Activated CD8-positive, alpha-beta memory T cell treated with anti-CD3 and anti-CD28 coated beads for 24 hours (primary cell): ENCODE measurements at regions not wholly inside any gene's neighbourhood (a gene's known extent, or its start where the extent isn't known, plus 50 kb on each side); places are given as distances from the start of the nearest gene placed in this dataset.
A peak's percentile ranks its signal among the peaks of the same experiment; 100 is the strongest.
"Not testable (repeated sequence)": the region's sequence is repeated elsewhere in the genome, so short reads cannot be mapped to it uniquely, and the experiment has no call there.

Source experiments
- DNase-seq: peaks from one replicate; pipeline ENCODE4 v3.0.0-alpha.2; 2020

DNA sequence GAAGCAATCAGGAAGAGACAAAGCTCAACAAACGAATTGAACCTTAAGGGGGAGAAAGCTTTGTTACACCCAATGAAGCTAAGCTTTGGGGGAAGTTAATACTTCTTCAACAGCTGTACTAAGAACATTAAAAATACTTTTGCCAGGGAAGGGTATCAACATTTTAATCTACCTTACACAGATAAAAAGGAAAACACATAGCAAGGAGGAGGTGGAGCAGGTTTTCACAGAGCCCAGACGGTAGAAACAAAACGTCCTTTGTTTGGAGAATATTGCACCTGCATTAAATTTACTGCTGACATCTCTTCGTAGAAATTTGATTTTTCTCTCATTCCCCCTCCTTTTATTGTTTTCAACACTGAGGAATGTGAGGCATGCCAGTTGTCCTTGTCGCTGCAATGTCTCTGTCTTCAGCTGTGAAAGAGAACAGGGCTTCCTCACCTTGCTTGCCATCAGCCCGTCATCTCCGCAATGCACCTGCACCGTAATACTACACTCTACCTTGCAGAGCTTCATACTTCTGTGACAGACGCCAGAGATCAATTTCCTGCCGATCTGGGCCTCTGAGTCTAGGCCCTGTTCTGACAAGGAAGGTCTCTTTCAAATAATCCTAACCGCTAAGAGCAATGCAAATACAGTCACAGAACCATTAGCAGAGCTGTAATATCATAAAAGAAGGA is 270.8 kb downstream of the SPRY2 start:
- no peak for DNase-seq

DNA sequence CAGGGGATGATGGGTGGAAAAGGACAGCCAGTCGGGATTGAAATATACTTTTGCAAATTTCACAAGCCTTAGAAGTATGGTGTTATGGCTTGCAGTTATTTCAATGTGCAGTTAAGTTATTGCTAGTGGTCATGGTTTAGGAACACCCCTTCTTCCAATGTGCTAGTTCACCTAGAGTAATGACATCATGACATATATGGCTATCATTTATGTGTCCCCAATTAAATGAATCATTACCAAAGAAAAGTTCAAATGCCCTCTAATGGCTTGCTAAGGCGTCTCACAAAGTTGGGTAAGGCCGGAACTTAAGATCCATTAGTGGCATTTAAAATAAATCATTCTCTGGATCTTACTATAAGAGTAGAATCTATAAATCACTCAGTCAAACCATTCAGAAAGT is 271.6 kb downstream of the SPRY2 start:
- DNase-seq = no peak

DNA sequence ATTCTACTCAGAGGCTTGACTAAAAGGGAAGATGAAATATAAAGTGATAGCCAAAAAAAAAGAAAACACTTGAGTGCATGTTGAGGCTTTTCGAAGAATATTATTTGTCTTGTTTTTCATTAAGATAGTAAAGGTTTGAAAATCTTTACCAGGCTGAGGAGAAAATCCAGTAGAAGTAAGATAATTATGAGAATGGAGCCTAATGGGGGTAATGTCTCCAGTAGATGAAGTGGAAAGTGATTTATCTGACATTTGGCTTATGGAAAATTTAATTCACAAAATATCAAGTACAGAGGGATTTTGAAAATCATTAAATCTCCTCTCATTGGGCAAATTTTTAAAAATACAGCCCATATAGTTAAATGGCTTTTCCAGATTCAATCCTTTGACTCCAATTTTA is 274.9 kb downstream of the SPRY2 start:
- DNase-seq = no peak

DNA sequence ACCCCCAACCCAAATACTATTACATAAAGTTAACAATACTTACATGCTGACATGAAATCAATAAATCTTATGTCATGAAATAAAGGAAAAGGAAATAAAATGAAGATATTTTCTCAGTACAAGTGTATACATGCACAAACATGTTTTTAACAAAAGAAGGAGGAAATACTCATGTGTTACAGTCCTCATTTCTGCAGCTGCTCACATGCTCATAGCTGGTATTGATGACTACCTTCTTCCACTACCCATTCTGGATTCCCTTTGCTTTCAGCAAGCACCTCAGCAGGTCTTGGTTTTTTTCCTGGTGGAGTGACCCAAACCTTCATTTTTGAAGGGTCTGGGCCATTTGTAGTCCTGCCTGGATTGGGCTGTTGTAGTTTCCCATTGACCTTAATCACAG is 278.5 kb downstream of the SPRY2 start:
- not testable (repeated sequence) for DNase-seq

DNA sequence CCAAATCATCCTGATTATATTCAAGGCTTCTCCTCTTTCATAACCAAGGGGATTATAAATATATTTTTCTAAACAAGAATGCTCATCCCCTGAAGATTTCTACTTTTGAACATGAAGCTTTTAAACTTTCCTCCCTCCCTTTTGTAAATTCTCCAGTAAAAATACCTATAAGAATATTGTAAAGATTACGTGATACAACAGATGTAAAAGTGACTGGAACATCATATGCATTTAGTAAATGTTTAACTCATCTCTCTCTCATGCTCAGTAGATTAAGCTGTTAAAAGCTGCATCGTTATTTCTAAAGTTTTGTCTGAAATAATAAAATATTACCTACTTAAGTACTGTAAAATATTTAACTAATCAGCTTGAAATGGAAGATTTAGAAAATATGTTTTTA is 281.1 kb downstream of the SPRY2 start:
- no peak for DNase-seq

DNA sequence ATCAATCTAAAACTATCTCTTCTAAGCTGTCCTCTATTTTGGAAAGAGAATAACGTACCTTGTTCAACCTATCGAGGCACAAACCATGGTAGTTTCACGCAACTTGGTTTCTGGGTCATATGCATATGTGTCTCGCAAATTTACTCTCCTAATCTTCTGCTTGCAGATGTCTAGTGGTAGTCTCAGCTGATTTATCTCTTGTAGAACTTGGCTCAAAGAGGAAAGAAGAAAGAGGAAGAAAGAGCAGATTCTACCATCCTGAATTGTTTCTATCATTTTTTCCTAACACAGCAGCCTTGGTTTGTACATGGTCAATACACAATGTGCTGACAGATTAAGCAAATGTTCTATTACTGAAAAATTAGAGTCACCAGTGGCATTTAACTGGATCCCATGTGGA is 282.3 kb downstream of the SPRY2 start:
- DNase-seq = no peak

DNA sequence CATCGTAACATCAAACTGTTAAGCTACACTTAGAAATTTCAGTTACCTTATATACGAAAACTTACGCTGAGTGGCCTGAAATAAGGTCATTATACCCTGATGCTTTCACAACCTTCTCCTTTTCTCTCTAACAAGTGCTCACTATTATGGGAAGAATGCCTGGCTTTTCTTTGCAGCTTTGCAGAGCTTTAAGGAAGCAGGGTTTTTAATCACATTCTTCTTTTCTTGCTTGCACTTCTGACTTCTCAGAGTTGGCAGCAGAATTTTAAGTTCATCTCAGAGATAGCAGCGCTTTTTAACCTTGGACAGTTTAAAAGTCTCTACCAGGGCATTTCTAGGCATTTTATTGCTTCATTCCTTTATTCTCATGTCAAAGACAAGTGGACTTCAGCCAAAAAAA is 285.1 kb downstream of the SPRY2 start:
- DNase-seq = no peak

DNA sequence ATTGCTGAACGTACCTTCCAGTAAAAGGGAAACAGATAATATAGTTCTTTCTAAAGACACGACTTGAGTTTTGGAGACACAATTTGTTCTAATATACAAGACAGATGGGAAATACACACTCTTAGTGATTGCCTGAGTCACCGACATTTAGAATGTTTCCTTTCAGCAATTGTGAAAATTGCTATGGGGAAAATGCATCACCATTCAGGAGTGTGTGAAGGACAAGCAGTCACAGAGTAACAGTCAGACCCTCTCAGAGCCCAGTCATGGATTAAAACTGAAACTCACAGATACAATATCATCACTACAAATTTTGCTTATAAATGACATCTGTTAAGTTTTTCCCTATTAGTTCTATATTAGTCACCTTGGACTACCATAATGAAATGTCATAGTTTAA is 286.1 kb downstream of the SPRY2 start:
- no peak for DNase-seq

DNA sequence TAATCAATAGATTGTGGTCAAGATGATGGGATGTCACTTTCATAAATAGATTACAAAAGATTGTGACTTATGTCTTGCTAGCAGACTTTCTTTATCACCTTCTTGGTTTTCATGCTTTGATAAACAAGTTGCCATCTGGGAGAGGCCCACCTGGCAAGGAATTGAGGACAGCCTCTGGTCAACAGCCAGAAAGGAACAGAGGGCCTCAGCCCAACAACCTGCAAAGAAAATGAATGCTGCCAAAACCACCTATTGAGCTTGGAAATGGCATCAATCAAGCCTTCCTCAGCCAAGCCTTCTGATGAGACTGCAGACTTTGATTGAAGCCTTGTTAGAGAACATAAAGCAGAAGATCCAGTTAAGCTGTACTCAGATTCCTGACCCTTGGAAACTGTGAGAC is 288.6 kb downstream of the SPRY2 start:
- DNase-seq = no peak

DNA sequence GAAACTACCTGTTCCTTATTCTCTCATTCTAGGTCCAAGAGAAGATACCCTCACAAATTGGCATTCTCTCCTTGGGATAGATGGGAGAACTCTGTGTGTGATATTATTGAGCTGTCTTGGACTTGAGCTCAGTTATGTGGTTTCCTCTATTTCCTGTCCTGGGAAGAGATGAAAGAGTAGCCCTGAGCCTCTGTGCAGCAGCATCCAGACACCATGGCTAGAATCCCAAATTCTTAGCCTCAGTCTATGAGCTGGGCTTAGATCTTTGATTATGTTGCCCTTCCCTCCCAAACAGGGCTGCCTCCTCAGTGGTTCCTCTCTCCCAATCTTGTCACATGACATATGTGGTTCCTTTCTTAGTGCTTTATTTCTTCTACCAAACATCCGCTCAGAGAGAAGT is 290.7 kb downstream of the SPRY2 start:
- no peak for DNase-seq

DNA sequence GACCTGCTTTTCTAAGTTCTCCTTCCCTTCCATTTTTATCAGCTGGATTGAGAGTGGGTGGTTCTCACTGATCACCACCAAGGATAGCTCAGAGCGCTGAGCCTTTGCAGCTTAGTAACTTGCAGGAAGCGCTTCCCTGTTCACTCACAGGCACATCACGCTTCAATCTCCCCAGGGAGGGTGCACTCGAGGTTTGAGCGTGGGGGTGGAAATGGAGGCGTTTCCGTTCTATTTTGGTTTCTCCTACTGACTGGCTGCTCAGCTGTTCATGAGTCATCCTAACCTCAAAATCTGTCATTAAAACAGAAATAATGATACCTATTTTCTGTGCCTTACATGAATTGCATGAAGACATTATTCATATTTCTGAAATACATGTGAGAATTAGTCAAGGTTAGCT is 292.1 kb downstream of the SPRY2 start:
- DNase-seq = peak; percentile 77

DNA sequence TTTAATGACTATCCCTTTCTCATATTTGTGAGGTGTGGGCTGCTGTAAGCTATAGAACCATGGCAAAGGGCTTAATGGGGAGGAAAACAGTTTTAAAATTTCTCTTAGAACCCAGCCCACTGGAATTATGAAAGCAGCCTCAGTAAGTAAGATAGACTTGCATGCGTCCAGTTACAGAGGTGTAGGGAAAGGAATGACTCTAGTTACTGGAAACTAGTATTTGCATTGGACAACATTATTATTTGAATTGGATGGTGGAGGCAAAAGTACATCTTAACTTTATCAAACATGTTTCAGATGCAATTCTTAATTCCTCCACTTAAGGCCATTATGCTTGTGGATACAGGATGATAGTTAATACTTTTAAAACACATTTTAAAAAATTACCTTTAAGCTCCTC is 292.9 kb downstream of the SPRY2 start:
- DNase-seq = no peak

DNA sequence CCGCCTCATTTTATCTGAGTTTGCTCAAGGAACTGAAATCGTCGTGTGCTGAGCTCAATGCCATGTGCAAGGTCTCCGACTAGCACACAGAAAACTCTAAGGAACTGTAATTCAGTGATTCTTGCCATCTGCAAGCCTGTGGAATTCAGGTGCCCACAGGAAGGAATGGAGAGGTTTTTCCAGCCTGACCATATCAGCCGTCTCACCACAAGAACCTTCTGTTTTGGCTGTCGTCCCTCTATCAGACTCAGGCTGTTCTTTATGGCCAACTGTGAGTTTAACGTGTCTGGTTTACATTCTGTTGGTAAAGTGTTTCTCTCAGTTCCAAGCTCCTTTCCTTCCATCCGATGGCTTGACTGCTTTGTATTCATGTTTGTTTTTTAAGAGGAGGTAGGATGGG is 293.5 kb downstream of the SPRY2 start:
- no peak for DNase-seq

DNA sequence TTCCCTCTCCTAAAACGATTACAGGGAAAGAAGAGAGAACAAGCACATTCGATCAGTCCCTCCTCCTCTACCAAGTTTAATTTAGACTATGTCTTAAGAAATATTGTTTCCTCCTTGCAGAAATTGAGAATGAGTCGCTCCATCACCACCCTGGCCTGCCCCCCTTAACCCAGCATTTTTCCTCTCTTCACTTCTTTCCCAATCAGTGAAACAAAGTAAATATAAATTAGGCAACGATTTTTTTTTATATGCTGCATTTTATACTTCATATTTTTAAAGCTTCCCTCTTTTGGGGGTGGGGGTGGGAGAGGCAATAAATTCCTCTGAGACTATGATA is 300.0 kb downstream of the SPRY2 start:
- no peak for DNase-seq

DNA sequence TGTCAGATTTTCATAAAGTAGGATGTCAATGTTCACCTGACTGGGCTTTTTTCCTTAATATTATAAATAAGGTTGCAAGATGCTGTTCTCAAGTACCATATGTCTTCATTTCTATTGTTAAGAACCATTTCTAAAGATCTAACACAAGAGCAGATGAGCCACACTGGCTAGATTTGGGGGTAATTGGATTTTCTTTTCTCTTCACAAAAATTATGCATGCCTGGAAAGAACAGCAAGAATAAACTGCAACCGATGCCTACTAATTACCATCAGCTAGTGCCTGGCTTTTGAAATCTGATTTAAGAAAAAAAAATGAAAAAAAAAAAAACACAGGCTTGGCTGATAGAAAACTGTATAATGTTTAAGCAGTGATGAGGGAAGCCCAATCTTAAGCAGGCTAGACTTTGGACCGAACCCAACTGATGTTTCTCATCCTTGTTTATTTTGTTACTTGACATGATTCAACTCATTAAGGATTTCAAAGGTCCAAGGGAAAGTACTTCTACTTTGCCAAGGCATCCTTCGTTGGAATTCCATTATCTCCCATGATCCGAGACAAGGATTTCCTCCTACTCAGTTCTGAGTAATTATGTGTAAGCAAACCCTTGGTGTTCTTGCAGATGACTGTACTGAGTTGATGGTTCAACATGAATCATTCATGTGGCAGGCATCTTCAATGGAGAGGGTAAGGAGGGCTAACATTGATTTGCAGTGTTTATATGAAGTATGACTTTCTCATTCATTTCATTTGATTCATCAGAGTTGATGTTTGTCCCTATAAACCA is 300.5 kb downstream of the SPRY2 start:
- no peak for DNase-seq

DNA sequence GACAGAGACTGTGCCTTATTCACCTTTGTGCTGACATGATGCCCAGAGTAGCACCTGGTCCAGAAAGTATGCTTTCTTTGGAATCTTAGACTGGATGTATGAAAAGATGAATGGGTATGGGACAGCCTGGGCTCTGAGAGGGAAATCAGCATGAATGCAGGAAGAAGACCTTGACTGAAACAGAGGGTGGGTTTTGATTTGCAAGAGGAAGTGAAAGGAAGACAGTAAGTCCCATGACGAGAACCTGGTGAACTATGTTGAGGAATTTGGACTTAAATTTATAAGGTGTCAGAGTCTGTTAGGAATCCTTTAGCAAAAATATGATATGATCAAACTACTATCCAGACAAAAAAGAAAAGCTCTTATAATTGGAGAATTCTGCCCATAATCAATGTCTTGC is 301.9 kb downstream of the SPRY2 start:
- no peak for DNase-seq

DNA sequence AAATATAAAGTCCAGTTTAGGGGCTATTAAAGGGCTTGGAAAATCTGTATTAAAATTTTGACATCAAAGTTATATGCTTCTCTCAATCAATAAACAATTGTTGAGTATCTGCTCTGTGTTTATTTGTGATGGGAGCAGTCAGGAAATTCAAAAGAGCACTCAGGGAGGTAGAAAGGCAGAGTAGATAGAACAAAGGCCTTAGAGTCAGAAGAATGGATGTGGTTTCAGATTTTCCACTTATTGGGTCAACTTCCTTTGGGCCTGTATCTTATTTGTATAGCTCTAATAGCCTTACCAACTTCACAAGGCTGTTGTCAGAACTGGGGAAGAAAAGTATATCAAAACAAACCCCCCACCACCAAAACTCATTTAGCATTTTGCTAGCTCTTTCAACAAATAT is 302.6 kb downstream of the SPRY2 start:
- DNase-seq = no peak

DNA sequence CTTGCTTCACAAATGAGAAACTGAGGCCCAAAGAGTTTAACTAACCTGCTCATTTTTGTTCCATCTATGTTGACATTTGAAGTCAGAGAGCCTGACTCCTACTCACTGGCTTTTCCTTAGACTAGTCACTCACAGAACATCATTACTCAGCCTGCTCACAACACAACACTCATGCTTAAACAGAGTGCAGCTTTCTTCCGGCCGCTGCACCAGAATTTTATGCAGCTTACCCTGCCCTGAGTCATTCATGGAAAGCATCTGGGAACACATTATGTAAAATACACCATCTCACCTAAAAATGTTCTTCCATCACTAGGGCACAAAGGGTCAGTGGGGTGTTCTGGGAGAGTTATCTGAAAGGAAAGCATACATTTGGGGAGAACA is 303.4 kb downstream of the SPRY2 start:
- DNase-seq = no peak

DNA sequence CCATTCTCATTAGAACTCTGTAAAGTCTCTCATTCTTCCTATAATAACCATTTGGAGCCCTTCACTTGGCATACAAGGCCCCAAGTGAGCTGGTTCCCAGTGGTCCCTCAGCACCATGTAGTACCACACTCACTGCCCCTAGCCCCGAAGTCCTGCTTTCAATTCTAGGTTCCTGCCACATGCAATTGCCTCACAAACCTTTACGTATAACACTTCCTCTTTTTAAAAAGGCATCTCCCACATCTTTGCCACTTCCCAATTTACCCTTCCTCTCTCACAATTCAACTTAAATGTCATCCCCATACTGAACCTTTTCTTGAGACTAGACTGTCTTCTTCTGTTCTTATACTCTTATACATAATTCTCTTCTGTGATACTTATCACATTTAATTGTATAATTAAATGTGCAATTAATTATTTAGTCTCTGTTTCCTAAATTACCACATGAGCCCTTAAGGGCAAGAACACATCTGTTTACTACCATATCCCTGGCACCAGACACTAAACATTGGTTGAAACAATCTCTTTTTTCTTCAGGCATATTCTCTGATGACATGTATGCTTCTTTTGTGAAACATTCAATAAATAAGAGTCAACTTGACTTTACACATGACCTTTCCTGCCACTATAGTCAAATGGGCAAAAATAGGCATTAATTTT is 304.0 kb downstream of the SPRY2 start:
- DNase-seq = no peak

DNA sequence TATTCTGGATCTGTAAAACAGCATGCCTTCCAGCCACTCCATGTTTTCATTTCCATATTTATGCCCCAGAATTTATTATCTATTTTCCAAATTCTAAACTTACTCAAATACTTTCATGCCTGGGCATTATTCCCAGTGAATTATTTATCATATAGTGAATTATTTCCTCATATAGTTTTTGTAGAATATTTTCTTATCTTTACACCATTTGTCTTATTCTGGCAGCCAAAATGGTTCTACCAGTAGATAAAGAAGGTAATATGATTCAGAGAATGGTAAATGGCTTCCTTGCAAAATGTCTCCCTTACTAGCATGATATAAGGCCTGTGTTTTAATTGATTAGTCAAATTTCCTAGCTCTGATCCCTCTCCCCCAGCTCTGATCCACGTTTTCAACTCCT is 305.8 kb downstream of the SPRY2 start:
- no peak for DNase-seq

DNA sequence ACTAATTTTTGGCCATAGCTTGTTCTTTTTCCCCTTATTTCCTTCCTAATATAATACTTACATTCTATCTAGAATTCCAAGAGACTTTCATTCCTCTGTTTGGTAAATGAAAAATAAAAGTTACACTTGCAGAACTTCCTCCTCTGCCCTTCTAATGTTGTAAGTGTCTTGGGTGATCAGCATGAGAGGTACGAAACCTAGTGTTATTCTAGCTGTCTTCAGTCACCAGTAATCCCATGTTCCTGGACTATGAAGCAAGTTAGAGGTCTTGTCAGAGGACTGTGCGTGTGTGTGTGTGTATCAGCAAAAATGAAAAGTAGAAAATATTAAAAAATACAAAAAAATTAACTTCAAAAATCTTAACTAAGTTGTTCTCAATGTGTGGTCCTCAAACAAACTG is 307.0 kb downstream of the SPRY2 start:
- DNase-seq = no peak

DNA sequence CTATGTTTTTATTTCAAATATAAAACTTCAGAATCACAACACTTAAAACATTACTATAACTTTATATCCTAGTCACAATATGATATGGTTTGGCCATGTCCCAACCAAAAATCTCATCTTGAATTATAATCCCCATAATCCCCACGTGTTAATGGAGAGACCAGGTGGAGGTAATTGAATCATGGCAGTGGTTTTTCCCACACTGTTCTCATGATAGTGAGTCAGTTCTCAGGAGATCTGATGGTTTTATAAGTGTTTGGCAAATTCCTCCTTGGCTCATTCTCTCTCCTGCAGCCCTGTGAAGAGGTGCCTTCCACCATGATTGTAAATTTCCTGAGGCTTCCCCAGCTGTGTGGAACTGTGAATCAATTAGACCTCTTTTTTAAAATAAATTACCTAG is 307.6 kb downstream of the SPRY2 start:
- no peak for DNase-seq

DNA sequence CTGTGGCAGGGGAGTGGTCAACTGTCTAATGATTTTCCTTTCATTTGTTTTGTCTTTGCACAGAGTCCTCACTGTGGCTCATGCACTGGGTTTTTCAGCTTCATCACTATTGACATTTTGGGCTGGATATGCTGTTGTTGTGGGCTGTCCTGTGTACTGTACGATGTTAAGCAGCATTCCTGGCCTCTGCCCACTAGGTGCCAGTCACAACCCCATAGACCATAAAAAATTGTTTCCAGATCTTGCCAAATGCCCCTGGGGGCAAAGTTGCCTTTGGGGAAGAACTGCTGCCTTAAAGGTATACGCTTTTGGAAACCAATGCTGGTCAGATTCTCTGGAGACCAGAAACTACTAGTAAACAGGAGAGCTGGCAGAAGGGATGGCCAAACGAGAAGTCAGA is 310.4 kb downstream of the SPRY2 start:
- DNase-seq = no peak

DNA sequence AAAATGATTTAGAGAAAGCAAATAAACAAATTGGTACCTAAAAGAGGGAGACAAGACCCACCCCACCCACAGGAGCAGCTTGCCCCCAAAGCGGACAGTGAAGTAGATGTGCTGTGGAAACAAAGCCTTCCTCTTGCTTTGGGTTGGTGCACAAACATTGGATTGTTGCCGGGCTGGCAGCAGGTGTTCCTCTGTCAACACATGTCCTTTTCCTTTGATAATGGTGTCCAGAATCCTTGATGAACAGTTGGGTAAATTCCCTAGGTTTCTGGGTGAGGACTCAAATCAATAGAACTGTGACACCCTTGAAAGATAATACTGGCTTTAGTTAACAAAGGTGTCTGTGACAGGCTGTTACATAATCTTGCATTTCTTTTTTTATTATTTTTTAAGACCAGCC is 311.8 kb downstream of the SPRY2 start:
- no peak for DNase-seq

DNA sequence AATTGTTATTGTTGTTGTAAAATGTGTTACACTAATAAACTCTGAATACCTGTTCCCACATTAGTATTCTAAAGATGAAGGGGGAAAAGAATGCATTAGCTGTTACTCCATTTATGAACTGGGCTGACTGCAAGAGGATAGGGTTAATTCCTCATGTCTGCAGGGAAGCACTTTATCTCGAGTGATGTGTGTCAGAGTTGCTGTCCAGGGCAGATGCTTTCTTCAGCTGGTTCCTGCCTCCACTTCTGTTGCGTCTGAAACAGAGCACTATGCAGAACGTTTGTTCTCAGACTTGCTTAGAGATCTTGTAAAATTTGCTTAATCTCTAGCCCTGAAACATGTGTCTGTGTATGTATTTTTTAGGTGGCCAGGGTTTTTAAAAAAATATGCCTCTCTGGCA is 318.8 kb downstream of the SPRY2 start:
- no peak for DNase-seq
